MM.1S (cell line): ENCODE measurements at regions not wholly inside any gene's neighbourhood (a gene's known extent, or its start where the extent isn't known, plus 50 kb on each side); places are given as distances from the start of the nearest gene placed in this dataset.

Experiments
- DNase-seq: peaks from one replicate; pipeline ENCODE4 v3.0.0-alpha.2; 2015
- H2AFZ ChIP-seq: fragments of 300-600 bp; sonication (generic); 2 replicates; pipeline ENCODE4 v1.6.0; 2016; ENCODE audit warnings: antibody characterized with exemption, low read length
- H3F3A ChIP-seq: fragments of 300-600 bp; sonication (generic); 2 replicates; pipeline ENCODE4 v1.6.1; 2016; ENCODE audit warnings: mild to moderate bottlenecking, antibody characterized with exemption, low read length, moderate library complexity, mixed read lengths; ENCODE audit not compliant: insufficient read depth
- H3K27ac ChIP-seq: fragments of 300-600 bp; sonication (generic); 2 replicates; pipeline ENCODE4 v1.5.1; 2016; ENCODE audit warnings: mild to moderate bottlenecking, low read length
- H3K27me3 ChIP-seq: fragments of 300-600 bp; sonication (generic); replicated peaks from 2 replicates; pipeline ENCODE4 v1.6.0; 2016; ENCODE audit warnings: low read length; ENCODE audit not compliant: insufficient read depth
- H3K36me3 ChIP-seq: fragments of 300-600 bp; sonication (generic); replicated peaks from 2 replicates; pipeline ENCODE4 v1.6.1; 2016; ENCODE audit warnings: mild to moderate bottlenecking, low read length, mixed read lengths; ENCODE audit not compliant: insufficient read depth
- H3K4me1 ChIP-seq: fragments of 300-600 bp; sonication (generic); 2 replicates; pipeline ENCODE4 v1.6.1; 2016; ENCODE audit warnings: low read length, mixed read lengths
- H3K4me2 ChIP-seq: fragments of 300-600 bp; sonication (generic); 2 replicates; pipeline ENCODE4 v1.6.0; 2016; ENCODE audit warnings: low read depth, low read length
- H3K4me3 ChIP-seq: fragments of 300-600 bp; sonication (generic); 2 replicates; pipeline ENCODE4 v1.5.1; 2016; ENCODE audit warnings: low read length, mixed read lengths
- H3K79me2 ChIP-seq: fragments of 300-600 bp; sonication (generic); 2 replicates; pipeline ENCODE4 v1.6.1; 2016; ENCODE audit warnings: mixed run types, low read length, mixed read lengths
- H3K9ac ChIP-seq: fragments of 300-600 bp; sonication (generic); 2 replicates; pipeline ENCODE4 v1.6.1; 2016; ENCODE audit warnings: low read length, mixed read lengths
- H3K9me2 ChIP-seq: fragments of 300-600 bp; sonication (generic); replicated peaks from 2 replicates; pipeline ENCODE4 v1.6.1; 2016; ENCODE audit warnings: mild to moderate bottlenecking, low read length, mixed read lengths; ENCODE audit not compliant: insufficient read depth
- H3K9me3 ChIP-seq: fragments of 300-600 bp; sonication (generic); replicated peaks from 2 replicates; pipeline ENCODE4 v1.6.1; 2016; ENCODE audit warnings: mild to moderate bottlenecking, low read length, mixed read lengths; ENCODE audit not compliant: insufficient read depth
- H4K20me1 ChIP-seq: fragments of 300-600 bp; sonication (generic); 2 replicates; pipeline ENCODE4 v1.6.1; 2016; ENCODE audit warnings: mild to moderate bottlenecking, low read length, moderate library complexity, mixed read lengths; ENCODE audit not compliant: insufficient read depth
- CTCF ChIP-seq: fragments of 300-600 bp; sonication (generic); IDR thresholded peaks from 2 replicates; pipeline ENCODE4 v1.5.1; 2016; ENCODE audit warnings: antibody characterized with exemption, low read length, mixed read lengths
- EZH2 ChIP-seq: fragments of 300-600 bp; sonication (generic); optimal IDR thresholded peaks from 2 replicates; pipeline ENCODE3; 2017; ENCODE audit warnings: low read depth, mild to moderate bottlenecking, antibody characterized with exemption, low read length, mixed read lengths
- EZH2phosphoT487 ChIP-seq: fragments of 300-600 bp; sonication (generic); IDR thresholded peaks from 2 replicates; pipeline ENCODE4 v1.6.1; 2018; ENCODE audit warnings: antibody characterized with exemption, low read length

GRCh38 chr6:103750603-103751002 lies 1109.1 kb downstream of the HACE1 start:
- TF ChIP-seq EZH2phosphoT487 (no peak), EZH2 (no peak), CTCF (no peak)
- no peaks in the 10 kb centered on the region for H3F3A ChIP-seq
- H3K4me2 ChIP-seq, result no peak overlapping the region
- no peaks in the 10 kb centered on the region for H4K20me1 ChIP-seq
- H3K27me3 ChIP-seq, result no peaks in the 10 kb centered on the region
- no peak overlapping the region for H3K4me3 ChIP-seq
- H3K9me3 ChIP-seq, result no peaks in the 10 kb centered on the region
- no peak overlapping the region for H3K9ac ChIP-seq
- H3K9me2 ChIP-seq, result no peaks in the 10 kb centered on the region
- H2AFZ ChIP-seq, result no peak overlapping the region
- no peaks in the 10 kb centered on the region for H3K36me3 ChIP-seq
- H3K27ac ChIP-seq, result no peak overlapping the region
- no peaks in the 10 kb centered on the region for H3K4me1 ChIP-seq
- no peaks in the 10 kb centered on the region for H3K79me2 ChIP-seq
- no peak for DNase-seq

DNA sequence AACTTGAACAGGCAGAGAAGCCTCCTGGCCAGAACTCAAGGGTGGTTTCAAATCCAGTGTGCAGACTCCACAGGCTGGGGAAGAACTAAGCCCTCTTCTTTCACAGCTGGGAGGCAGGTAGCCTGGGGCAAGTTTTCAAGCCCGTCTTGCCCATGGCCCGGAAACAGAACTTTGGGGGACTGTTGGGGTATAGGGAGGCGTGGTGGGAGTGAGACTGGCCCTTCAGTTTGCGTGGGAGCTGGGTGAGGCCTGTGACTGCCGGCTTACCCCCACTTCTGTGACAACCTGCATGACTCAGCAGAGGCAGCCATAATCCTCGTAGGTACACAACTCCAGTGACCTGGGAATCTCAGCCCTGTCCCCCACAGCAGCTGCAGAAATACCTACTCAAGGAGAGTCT lies 1125.7 kb downstream of the HACE1 start:
- no peaks in the 10 kb centered on the region for H3K9me2 ChIP-seq
- no peak overlapping the region for H3K4me3 ChIP-seq
- no peaks in the 10 kb centered on the region for H3K79me2 ChIP-seq
- no peak overlapping the region for H2AFZ ChIP-seq
- H3K36me3 ChIP-seq, result no peaks in the 10 kb centered on the region
- DNase-seq, result no peak
- no peaks in the 10 kb centered on the region for H3K4me1 ChIP-seq
- no peaks in the 10 kb centered on the region for H3K9me3 ChIP-seq
- no peaks in the 10 kb centered on the region for H4K20me1 ChIP-seq
- TF ChIP-seq EZH2, result no peak
- H3F3A ChIP-seq, result no peaks in the 10 kb centered on the region
- no peaks in the 10 kb centered on the region for H3K27me3 ChIP-seq
- H3K27ac ChIP-seq, result no peak overlapping the region
- no peak overlapping the region for H3K4me2 ChIP-seq
- no peak overlapping the region for H3K9ac ChIP-seq

GRCh38 chr6:103729658-103730057 lies 1130.1 kb downstream of the HACE1 start:
- no peak overlapping the region for H3K27ac ChIP-seq
- no peaks in the 10 kb centered on the region for H3K9me2 ChIP-seq
- H3F3A ChIP-seq, result no peaks in the 10 kb centered on the region
- H3K36me3 ChIP-seq, result no peaks in the 10 kb centered on the region
- no peak for TF ChIP-seq EZH2
- TF ChIP-seq CTCF, result no peak
- TF ChIP-seq EZH2phosphoT487, result no peak
- no peaks in the 10 kb centered on the region for H4K20me1 ChIP-seq
- no peak overlapping the region for H3K4me2 ChIP-seq
- no peaks in the 10 kb centered on the region for H3K79me2 ChIP-seq
- H3K4me3 ChIP-seq, result no peak overlapping the region
- H3K9me3 ChIP-seq, result no peaks in the 10 kb centered on the region
- H3K4me1 ChIP-seq, result no peaks in the 10 kb centered on the region
- no peaks in the 10 kb centered on the region for H3K27me3 ChIP-seq
- DNase-seq, result no peak
- no peak overlapping the region for H3K9ac ChIP-seq
- no peak overlapping the region for H2AFZ ChIP-seq

GRCh38 chr6:103723438-103724322 lies 1136.0 kb downstream of the HACE1 start:
- TF ChIP-seq CTCF (no peak), EZH2phosphoT487 (no peak)
- H3K79me2 ChIP-seq, result no peaks in the 10 kb centered on the region
- no peaks in the 10 kb centered on the region for H3K9me2 ChIP-seq
- H3F3A ChIP-seq, result no peaks in the 10 kb centered on the region
- no peak overlapping the region for H3K4me2 ChIP-seq
- H3K9ac ChIP-seq, result no peak overlapping the region
- no peak overlapping the region for H2AFZ ChIP-seq
- no peak overlapping the region for H3K27ac ChIP-seq
- H3K27me3 ChIP-seq, result no peaks in the 10 kb centered on the region
- no peaks in the 10 kb centered on the region for H3K9me3 ChIP-seq
- peak; percentile 12 for DNase-seq
- H4K20me1 ChIP-seq, result no peaks in the 10 kb centered on the region
- H3K4me1 ChIP-seq, result no peaks in the 10 kb centered on the region
- no peaks in the 10 kb centered on the region for H3K36me3 ChIP-seq
- H3K4me3 ChIP-seq, result no peak overlapping the region
